NCI-H2107 treated with DMSO at 0.1 percent for 48 hours (cell line): ENCODE measurements at regions not wholly inside any gene's neighbourhood (a gene's known extent, or its start where the extent isn't known, plus 50 kb on each side); places are given as distances from the start of the nearest gene placed in this dataset.
"Not testable (repeated sequence)": the region's sequence is repeated elsewhere in the genome, so short reads cannot be mapped to it uniquely, and the experiment has no call there.

ENCODE experiments used
- DNase-seq: peaks from one replicate; lab custom pipeline; 2025; ENCODE audit not compliant: unreplicated experiment; lab: John Stamatoyannopoulos, UW

- DNase-seq: no peak
Measured at GRCh38 chr6:92648364-92649086, 770.8 kb downstream of the EPHA7 start.

DNA sequence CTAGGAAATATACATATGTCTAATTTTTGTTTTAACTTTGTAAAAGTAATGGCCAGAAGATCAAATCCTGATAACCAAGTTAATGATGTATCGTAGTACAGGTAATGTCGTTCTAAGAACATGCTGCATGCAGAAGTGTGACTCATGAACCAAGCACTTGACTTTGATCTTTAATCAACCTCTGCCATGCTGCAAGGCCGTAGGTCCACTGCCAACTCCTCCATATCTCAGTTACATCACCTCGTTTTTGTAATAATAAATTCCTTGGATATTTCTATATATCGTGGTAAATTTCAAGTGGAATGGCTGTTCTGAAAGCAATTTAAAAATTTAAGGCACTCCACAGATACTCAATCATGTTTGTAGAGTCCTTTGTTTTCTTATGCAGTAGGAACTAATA lies 771.7 kb downstream of the EPHA7 start:
- DNase-seq: no peak

DNA sequence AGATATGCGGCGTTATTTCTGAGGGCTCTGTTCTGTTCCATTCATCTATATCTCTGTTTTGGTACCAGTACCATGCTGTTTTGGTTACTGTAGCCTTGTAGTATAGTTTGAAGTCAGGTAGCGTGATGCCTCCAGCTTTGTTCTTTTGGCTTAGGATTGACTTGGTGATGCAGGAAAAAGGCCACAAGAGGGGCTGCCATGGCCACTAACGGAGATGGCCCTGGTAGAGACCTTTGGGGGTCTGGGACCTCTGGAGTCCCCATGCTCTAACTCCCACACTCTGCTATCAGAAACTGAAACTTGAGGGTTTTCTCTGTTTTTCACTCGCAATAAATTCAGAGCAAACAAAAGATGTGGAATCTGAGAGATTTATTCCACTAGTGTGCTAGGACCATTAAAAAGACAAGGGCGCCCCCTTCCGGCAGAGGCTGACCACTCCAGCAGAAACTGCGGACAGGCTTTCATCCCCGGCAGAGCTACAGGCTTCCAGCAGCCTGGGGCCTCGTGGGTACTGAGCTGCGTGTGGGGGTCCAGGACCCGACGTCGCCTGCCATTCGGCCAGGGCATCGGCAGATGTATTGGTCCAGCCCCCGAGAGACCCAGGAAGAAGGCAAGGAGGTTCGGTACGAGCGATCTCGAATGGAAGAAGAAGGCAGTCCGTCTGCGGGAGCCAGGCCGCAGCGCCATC lies 775.1 kb downstream of the EPHA7 start:
- not testable (repeated sequence) for DNase-seq

DNA sequence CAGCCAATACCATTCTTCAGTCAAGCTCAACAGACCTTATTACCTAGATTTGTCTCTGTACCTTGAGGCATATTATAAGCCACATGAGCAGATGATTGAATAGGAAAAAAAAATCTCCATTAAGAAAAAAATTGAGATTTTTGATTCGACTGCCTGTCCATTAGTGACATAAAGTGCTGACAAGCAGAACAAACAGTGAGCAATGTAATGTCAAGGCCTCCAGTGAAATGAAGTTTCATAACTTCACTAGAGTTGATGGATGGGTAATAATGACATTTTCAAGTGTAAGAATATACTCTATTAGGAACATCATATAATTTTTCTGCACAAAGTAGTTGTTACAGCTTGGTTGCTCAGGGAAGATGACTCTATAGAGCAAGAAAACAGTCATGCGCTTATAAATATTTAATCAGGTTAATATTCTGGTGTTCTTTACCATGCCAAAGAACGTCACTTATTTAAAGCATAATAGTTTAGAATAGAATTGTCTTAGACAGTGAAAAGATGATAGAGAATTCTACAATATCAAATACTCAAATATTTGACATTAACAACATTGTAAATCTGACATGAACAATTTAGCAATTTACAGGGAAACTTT lies 783.7 kb downstream of the EPHA7 start:
- DNase-seq: no peak

DNA sequence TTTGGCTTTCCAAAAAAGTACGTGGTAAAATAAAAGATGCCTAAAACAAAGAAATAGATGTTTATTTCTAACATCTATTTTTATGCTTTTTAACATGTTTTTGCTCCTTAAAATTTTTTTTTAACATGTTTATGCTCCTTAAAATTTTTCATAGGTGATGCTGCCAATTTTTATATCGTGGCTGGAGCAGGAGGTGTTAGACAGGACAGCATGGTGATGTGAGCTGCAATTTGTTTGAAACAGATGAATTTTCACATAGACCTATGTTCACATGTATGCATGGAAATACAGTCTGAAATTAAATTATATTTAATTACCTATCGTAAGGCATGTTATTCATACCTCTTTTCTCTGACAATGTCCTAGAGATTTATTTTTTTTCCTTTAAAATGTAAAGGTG lies 784.8 kb downstream of the EPHA7 start:
- DNase-seq: no peak

DNA sequence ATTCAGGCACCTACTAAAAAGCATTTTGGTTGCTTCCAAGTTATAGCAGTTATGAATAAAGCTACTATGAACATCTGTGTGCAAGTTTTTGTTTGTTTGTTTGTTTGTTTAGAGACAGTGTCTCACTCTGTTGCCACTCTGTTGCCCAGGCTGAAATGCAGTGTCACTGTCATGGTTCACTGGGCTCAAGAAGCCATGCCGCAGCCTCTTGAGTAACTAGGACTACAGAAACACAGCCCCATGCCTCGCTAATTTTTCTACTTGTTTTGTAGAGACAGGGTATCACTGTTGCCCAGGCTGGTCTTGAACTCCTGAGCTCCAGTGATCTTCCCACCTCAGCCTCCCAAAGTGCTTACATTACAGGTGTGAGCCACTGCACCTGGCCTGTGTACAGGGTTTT lies 795.9 kb downstream of the EPHA7 start:
- DNase-seq: peak; percentile 13

DNA sequence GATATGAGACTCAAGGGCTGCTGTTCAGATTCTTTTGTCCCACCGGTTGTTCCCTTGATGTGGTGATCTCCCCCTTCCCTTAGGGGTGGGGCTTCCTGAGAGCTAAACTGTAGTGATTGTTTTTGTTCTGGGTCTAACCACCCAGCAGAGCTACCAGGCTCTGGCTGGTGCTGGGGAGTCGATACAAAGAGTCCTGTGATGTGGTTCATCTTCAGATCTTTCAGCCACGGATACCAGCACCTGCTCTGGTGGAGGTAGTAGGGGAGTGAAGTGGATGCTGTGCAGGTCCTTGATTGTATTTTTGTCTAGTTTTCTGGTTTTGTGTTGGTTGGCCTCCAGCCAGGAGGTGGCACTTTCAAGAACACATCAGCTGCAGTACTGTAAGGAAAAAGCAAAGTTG lies 801.6 kb downstream of the EPHA7 start:
- peak; percentile 58 for DNase-seq

- no peak for DNase-seq
Measured at GRCh38 chr6:92608751-92609150, 810.6 kb downstream of the EPHA7 start.

GRCh38 chr6:92593201-92593600 lies 826.2 kb downstream of the EPHA7 start:
- no peak for DNase-seq

DNA sequence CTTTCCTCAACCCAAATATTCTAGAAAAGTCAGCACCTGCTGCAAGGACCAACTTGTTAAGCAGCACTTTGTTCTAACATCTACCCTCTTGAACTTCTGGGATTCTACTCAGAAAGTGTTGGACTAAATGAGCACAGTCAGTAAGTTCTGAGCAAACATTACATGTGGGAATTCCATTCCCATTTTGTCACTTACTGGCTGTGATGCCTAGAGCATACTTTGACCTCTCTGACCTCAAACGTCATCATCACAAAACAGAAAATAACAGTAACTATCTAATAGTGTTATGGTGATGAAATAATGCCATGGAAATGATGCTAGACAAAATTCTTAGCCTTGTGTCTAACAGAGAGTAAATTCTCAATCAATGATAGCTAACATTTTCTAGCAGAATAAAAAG lies 829.4 kb downstream of the EPHA7 start:
- no peak for DNase-seq

- DNase-seq: no peak
Measured at GRCh38 chr6:92588148-92588547, 831.2 kb downstream of the EPHA7 start.

- DNase-seq: no peak
Measured at GRCh38 chr6:92587525-92587924, 831.8 kb downstream of the EPHA7 start.

DNA sequence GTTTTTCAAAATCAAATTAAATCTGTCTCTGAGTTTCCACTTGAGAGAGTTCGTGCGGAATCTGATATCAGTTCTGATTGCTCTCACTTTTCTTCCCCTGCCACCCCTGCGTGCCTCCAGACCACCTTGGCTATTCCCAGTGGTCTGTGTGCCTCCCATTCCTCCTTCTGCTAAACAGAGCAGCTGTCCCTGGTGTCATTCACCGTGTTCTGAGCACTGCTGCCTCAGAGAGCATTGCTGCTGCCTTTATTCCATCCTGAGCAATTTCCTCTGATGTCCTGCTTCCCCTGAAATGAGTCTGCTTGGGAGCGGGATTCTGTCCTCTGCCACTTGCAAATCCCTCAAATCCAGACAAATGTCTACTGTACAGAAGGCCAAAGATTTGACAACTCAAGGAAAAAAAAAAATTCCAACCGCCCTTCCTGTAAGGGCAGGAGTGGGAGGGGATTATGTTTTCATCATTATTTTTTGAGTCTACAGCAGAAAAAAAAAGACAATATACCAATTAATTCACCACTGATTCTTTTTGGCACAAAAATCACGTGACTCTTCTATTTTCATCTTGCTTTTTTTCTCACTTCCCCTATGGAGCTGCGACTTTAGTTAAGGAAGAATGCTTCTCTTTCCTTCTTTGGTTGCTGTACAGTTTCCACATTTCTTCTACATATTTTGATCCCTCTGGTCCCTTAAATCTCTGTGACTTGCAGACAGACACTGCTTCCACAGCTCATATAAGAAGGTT lies 833.0 kb downstream of the EPHA7 start:
- DNase-seq: no peak

- no peak for DNase-seq
Measured at GRCh38 chr6:92582211-92582610, 837.1 kb downstream of the EPHA7 start.

DNA sequence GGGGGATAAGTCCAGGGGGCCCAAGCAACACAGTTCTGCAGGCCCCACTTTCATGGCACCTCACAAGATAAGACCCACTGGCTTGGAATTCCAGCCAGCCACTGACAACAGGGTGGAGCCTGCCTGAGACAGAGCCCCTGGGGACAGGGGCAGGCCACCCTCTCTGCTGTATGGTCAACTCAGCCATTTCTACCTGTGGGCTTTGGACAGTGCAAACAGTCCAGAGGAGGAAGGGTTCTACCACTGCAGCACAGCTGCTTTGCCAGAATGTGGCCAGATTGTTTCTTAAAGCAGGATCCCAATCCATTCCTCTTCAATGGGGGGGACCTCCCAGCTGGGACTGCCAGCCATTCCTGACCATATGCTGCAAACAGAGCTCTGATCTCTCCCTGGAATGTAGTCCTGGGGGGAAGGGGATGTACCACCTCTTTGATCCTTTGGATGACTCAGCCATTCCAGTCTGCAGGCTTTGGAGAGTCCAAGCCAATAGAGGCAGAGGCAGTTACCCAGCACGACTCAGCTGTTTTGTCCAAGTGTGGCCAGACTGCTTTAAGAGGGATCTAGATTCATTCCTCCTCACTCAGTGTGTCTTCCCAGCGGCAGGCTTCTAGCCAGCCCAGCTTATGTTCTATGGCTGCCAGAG lies 842.2 kb downstream of the EPHA7 start:
- DNase-seq: no peak

DNA sequence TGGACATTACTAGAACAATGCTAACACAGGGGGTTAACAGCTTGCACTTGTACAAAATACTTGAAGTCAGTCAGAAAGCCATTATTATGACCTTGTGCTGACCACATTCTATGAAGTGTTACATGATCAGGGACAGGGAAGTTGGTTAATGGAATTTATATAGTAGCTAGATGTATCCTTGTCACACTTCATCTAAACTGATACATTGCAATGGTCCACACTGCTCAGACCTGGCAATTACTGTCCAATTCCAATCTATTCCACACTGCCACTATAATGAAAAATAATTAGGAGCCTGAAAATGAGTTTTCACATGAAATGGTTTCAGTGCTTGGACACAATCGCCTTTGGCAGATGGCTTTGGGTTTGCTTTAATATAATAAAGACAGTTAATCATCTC lies 850.8 kb downstream of the EPHA7 start:
- DNase-seq: no peak

DNA sequence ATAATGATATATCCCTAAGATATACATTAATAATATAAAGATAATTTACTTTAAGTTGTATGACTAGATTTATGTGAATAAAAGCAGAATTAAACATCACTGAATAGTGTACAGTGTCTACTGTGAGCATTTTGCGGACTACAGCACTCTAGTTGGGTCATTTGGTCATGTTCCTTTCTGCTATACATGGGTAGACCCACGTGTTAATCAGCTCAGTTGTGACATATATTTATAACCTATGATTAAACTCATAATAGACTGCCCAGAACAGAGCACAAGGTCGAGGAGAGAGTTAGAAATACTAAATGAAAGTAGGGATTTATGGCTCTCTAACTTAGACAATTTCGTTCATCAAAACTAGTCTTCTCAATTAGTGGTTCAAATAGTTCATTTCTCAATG lies 852.7 kb downstream of the EPHA7 start:
- no peak for DNase-seq

GRCh38 chr6:92564376-92564775 lies 855.0 kb downstream of the EPHA7 start:
- no peak for DNase-seq

DNA sequence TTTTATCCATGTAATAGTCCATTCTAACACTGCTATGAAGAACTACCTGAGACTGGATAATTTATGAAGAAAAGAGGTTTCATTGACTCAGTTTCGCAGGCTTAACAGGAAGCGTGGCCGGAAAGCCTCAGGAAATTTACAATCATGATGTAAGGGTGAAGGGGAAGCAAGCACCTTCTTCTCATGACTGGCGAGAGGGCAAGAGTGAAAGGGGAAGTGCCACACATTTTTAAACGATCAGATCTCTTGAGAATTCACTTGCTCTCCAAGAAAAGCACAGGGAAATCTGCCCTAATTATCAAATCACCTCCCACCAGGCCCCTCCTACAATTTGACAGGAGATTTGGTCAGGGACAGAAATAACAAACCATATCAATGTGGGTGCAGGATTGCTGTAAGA lies 859.7 kb downstream of the EPHA7 start:
- DNase-seq: no peak

- DNase-seq: peak; percentile 78
Measured at GRCh38 chr6:92559003-92559402, 860.4 kb downstream of the EPHA7 start.

- DNase-seq: no peak
Measured at GRCh38 chr6:92550501-92550900, 868.9 kb downstream of the EPHA7 start.
